HG03039 (cell line): ENCODE measurements at regions not wholly inside any gene's neighbourhood (a gene's known extent, or its start where the extent isn't known, plus 50 kb on each side); places are given as distances from the start of the nearest gene placed in this dataset.
"Not testable (repeated sequence)": the region's sequence is repeated elsewhere in the genome, so short reads cannot be mapped to it uniquely, and the experiment has no call there.

ENCODE experiments used
- ATAC-seq: cut with Tn5 transposase; IDR thresholded peaks from one replicate; pipeline ENCODE4 v1.9.1; 2021; ENCODE audit warnings: mild to moderate bottlenecking, moderate library complexity; ENCODE audit not compliant: unreplicated experiment

DNA sequence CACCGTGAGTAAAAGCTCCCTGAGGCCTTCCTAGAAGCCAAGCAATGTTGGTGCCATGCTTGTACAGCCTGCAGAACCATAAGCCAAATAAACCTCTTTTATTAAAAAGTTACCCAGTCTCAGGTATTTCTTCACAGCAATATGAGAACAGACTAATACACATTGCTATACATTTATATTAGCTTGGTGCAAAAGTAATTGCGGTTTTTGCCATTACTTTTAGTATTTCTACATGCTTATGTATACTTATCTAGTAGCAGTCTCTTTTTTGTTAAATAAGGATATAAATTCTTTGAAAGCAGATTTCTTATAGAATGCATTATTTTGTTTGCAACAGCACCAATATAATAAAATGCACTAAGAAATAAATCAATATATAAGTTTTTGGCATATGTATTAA is 619.6 kb downstream of the FSCB start:
- ATAC-seq, result no peak

- ATAC-seq, result no peak
Observed at GRCh38 chr14:43877351-43877960, 629.6 kb downstream of the FSCB start.

DNA sequence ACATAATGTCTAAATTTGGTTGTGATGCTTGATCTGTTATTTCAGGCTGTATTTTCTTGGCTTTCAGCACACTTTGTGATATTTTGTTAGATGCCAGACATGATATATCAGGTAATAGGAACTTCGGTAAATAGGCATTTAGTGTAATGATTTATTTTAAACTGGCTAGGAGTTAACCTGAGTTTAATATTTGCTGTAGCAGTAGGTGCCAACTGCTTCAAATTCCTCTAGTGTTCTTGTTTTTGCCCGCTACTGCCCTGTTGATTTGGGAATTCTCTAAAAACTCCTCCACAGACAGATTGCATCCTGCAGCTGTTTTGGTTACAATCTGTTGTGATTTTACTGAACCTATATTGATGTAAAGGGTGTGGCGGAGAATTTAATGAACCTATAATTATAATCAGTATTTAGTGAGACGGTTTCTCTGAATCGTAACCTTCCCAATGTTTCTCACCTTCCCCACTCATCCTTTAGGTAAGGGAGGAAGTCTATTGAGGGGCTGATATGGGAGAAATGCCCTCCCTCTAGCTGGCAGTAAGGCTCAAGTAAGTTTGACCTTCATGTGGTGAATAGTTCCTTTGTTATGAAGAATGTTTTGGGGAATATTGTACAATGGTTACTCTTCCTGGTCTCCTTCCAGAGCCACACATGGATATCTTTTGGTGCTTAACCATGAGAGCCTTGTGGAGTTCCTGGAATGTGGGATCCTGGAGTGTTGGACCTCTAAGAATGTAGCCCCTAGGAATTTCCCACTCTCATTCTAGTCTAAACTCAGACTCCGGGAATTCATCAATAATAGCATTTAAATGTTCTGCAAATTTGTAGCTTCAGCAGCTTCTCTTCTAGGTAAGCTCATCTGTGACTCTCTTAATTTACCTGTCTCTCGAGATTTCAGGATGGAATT is 634.1 kb downstream of the FSCB start:
- no peak for ATAC-seq

GRCh38 chr14:43872222-43872621 is 634.9 kb downstream of the FSCB start:
- ATAC-seq, result no peak

- ATAC-seq, result no peak
Observed at GRCh38 chr14:43858981-43859380, 648.1 kb downstream of the FSCB start.

DNA sequence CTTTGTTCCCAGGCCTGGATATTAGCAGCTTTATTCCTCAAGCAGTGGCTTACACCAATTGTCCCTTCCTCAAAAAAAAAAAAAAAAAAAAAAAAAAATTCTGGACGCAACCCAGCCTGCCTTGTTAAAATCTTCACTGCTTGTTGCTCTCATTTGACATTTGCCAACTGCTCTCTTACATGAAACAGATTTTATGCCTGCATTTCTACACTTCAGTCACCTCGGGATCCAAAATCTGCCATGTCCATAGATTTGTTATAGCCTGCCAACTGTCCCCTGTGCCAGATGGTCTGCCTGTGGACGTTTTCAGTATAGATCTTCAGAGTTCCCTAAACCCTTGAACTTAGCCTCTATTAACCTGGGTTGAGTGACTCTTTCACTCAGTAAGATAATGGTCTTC is 651.5 kb downstream of the FSCB start:
- ATAC-seq, result no peak

- ATAC-seq, result no peak
Observed at GRCh38 chr14:43853541-43853940, 653.5 kb downstream of the FSCB start.

- ATAC-seq, result no peak
Observed at GRCh38 chr14:43803076-43803689, 703.9 kb downstream of the FSCB start.

GRCh38 chr14:43795600-43796228 is 711.4 kb downstream of the FSCB start:
- no peak for ATAC-seq

DNA sequence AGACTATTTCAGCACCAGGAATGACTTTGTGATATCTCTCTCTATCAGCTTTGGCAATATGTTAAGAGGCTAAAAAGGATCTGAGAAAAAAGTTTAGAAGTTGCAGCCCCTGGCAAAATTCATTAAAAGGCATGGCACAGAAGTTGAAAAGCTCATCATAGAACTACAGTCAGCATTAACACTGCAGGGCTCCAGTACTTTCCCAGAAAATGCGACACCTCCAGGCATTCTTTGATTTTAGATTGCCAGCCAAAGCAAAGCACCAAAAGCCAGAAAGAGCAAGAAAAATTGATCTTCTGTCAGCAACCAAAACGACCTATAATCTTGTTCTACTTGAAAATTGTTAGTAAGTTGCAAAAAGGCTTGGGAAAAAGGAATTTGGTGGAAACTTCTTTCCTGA is 713.5 kb downstream of the FSCB start:
- ATAC-seq, result no peak

GRCh38 chr14:43792980-43793379 is 714.1 kb downstream of the FSCB start:
- ATAC-seq, result no peak

GRCh38 chr14:43790681-43791080 is 716.4 kb downstream of the FSCB start:
- ATAC-seq, result no peak

DNA sequence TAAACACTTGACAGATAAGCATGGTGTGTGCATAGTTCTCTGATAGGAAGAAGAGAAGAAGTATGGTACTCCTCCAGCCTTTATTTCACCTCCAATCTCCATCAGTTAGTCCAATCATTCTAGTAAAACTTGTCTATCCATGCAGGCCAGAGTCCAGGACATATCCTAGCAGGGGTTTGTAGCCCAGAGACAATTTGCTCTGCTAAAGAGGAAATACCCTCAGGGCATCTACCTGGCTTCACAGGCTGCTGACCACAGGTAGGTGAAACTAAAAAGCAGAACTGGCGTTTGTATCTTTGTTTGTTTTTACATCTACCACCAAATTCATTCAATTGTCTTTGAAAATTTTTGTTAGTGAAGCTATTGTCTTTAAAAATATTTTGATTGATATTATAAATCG is 717.6 kb downstream of the FSCB start:
- no peak for ATAC-seq

- no peak for ATAC-seq
Observed at GRCh38 chr14:43786066-43786762, 720.9 kb downstream of the FSCB start.

DNA sequence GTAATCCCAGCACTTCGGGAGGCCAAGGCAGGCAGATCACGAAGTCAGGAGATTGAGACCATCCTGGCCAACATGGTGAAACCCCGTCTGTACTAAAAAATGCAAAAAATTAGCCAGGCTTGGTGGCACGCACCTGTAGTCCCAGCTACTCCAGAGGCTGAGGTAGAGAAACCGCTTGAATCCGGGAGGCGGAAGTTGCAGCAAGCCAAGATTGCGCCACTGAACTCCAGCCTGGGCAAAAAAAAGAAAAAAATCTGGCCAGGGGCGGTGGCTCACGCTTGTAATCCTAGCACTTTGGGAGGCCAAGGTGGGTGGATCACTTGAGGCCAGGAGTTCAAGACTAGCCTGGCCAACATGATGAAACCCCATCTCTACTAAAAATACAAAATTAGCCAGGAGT is 722.7 kb downstream of the FSCB start:
- not testable (repeated sequence) for ATAC-seq

DNA sequence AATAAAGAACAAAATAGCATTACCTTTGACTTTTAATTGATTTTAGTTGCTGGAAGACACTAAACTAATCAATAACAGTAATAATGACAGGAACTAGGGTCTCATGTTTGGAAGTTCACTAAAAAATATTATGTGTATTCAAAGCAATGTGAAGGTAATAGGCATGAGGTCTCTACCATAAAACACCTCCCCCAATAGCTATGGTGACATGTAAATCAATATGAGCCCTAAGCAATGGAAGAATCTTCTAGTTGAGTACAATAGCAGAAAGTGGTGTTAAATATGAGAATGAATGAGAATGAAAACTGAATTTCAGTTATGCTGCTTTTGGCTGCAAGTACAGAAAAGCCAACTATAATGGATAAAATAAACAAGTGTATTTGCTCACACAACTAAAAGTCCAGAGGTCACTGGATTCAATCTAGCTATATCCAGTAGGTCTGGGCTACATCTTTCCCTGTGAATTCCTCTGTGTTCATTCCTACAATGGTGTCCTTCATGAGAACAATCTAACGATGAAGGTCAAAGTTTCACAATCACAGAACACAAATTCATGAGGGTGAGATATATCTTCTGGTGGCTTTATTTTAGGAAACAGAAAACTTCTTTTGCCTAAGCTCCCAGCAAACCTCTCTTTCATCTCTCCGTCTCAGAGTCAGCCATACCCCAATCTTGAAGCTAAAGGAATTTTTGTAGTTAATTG is 728.0 kb downstream of the FSCB start:
- no peak for ATAC-seq

- ATAC-seq, result no peak
Observed at GRCh38 chr14:43778570-43778936, 728.5 kb downstream of the FSCB start.

DNA sequence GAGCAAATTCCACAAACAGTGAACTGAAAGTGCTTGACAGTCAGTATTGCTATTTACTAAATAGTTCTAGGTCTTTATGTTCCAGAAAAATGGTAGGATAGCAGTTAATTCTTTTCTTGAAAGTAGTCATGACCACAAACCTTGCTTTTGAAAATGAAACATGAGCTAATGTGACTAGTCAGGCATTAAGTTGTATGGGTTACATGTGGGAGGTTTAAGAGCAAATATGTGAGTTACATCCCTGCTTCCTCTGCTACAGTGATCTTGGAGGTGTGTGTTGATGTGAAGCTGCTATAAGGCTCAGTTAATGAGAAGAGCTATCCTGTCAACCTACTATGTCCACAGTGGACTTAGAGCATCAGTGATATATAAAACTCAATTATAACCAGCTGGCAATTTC is 741.6 kb downstream of the FSCB start:
- ATAC-seq, result no peak

GRCh38 chr14:43764433-43764832 is 742.6 kb downstream of the FSCB start:
- no peak for ATAC-seq

GRCh38 chr14:43755707-43756106 is 751.4 kb downstream of the FSCB start:
- no peak for ATAC-seq
